ACC112 (cell line): ENCODE measurements at regions not wholly inside any gene's neighbourhood (a gene's known extent, or its start where the extent isn't known, plus 50 kb on each side); places are given as distances from the start of the nearest gene placed in this dataset.
"Not testable (repeated sequence)": the region's sequence is repeated elsewhere in the genome, so short reads cannot be mapped to it uniquely, and the experiment has no call there.

Source experiments
- H2AFZ ChIP-seq: fragments of 200-600 bp; sonication (generic); one replicate; pipeline ENCODE4 v1.6.0; 2017; ENCODE audit warnings: antibody characterized with exemption, low read length; ENCODE audit not compliant: unreplicated experiment
- H3K27ac ChIP-seq: fragments of 200-600 bp; sonication (generic); 2 replicates; pipeline ENCODE4 v1.5.1; 2014; ENCODE audit warnings: low read depth, mild to moderate bottlenecking, antibody characterized with exemption, low read length, moderate library complexity
- H3K27me3 ChIP-seq: fragments of 200-600 bp; sonication (generic); 2 replicates; pipeline ENCODE4 v1.6.1; 2014; ENCODE audit warnings: mild to moderate bottlenecking, antibody characterized with exemption, low read length, moderate library complexity, mixed read lengths; ENCODE audit not compliant: insufficient read depth
- H3K36me3 ChIP-seq: fragments of 200-600 bp; sonication (generic); 2 replicates; pipeline ENCODE4 v1.6.1; 2016; ENCODE audit warnings: mild to moderate bottlenecking, antibody characterized with exemption, low read length, moderate library complexity, mixed read lengths; ENCODE audit not compliant: insufficient read depth
- H3K4me1 ChIP-seq: fragments of 200-600 bp; sonication (generic); one replicate; pipeline ENCODE4 v1.6.1; 2016; ENCODE audit warnings: low read length, mixed read lengths; ENCODE audit not compliant: insufficient read depth, unreplicated experiment, control insufficient read depth
- H3K4me3 ChIP-seq: fragments of 200-600 bp; sonication (generic); 2 replicates; pipeline ENCODE4 v1.5.1; 2014; ENCODE audit warnings: mild to moderate bottlenecking, low read depth, low read length
- H3K79me2 ChIP-seq: fragments of 200-600 bp; sonication (generic); one replicate; pipeline ENCODE4 v1.6.0; 2016; ENCODE audit warnings: low read length; ENCODE audit not compliant: control insufficient read depth, unreplicated experiment, insufficient read depth

DNA sequence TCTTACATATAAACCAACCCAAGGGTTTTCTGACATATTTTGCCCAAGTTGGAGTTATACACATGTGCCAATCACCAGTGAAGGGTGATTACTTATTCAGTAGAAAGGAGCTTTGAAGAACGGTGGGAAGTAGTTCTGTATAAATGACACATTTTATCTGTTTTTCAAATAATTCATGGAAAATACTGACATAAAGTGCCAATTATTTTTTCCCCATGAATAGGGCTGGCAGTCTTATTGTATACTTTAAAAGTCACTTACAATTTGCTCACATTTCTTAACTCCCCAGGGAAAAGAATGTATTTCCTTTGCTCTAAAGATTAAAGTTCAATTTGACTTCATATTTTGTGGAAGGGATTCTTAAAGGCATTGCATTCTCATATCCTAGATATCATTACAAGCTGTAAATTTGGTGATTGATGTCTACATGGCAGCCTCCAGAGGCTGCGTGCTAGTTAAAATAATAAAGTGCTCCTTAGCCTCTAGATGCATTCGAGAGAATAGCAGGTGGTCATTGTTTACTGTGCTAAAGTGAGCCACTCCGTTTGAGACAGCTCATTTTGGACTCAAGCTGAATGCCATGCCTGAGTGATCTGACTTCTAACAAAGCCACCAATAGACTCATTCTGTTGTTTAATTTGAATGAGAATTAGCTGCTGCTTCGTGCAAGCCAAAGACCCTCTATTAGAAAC lies 148.8 kb upstream of the NRP1 start:
- Histone ChIP-seq H2AFZ (no peak overlapping the region), H3K36me3 (no peaks in the 10 kb centered on the region), H3K27ac (no peak overlapping the region), H3K27me3 (no peaks in the 10 kb centered on the region), H3K4me3 (no peak overlapping the region), H3K4me1 (peaks cover 37% of the 10 kb centered on the region), H3K79me2 (no peaks in the 10 kb centered on the region)

DNA sequence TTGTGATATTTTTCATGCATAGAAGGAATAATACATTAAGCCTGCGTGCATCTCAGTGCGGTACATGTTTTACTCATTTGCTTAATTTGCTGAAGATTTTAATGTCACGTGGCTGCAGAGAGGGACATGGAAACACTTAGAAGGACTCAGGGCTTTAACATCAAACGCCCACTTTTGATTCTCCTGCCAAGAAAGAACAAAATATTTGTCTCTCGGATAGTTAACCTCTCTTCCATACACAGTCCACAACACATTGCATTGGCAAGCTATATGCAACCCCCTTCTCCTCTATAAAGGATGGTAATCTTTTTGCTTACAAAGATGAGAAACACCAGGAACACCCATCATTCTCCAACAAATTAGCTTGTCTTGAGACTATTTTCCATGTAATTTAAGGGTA lies 148.0 kb upstream of the NRP1 start:
- Histone ChIP-seq H3K27ac (no peak overlapping the region), H3K36me3 (no peaks in the 10 kb centered on the region), H3K4me1 (peaks cover 37% of the 10 kb centered on the region), H3K4me3 (no peak overlapping the region), H3K79me2 (no peaks in the 10 kb centered on the region), H3K27me3 (no peaks in the 10 kb centered on the region), H2AFZ (no peak overlapping the region)

DNA sequence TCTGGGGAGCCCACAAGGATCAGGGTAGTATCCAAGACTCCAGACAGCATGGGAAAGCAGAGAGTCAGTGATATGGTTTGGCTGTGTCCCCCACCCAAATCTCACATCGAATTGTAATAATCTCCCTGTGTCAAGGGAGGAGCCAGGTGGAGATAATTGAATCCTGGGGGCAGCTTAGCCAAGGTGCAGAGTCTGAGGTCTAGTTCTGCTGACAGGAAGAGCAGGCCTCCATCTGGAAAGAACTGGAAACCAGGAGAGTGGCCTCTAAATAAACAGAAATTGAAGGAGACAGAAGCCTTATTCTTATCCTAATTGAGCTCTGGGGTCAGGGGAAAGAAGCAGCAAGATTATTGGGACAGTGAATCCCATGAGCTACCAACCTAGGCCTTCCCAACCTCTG lies 146.7 kb upstream of the NRP1 start:
- Histone ChIP-seq H3K4me3 (no peak overlapping the region), H3K27ac (no peak overlapping the region), H3K79me2 (no peaks in the 10 kb centered on the region), H3K36me3 (no peaks in the 10 kb centered on the region), H2AFZ (no peak overlapping the region), H3K4me1 (peaks cover 26% of the 10 kb centered on the region), H3K27me3 (no peaks in the 10 kb centered on the region)

DNA sequence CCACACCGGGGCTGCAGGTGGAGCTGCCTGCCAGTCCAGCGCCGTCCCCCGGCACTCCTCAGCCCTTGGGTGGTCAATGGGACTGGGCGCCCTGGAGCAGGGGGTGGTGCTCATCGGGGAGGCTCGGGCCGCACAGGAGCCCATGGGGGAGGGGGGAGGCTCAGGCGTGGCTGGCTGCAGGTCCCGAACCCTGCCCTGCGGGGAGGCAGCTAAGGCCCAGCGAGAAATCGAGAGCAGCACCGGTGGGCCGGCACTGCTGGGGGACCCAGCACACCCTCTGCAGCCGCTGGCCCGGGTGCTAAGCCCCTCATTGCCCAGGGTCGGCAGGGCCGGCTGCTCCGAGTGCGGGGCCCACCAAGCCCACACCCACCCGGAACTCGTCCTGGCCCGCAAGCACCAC lies 145.9 kb upstream of the NRP1 start:
- not testable (repeated sequence) for H3K79me2 ChIP-seq, H2AFZ ChIP-seq, H3K27me3 ChIP-seq, H3K4me3 ChIP-seq, H3K36me3 ChIP-seq, H3K27ac ChIP-seq
- peaks cover 24% of the 10 kb centered on the region for H3K4me1 ChIP-seq

DNA sequence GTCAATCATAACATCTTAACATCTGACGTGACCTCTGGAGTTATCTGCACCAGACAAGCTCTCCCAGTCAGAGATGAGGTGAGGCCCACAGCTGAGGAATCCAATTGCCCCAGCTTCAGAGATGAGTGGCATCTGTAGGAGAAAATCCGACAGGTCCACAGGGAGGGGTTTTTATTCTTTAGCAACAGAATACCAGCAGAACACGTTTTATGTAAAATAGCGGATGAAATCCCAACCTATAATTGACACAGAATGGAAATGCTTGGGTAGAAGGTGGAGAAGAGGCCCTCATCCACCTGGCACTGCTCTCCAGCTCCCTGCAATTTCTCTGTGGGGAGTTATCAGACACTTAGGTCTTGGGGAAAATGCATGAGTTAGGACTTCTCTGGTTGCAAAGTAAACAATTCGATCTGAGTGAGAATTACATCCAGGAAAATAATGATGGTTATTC lies 144.2 kb upstream of the NRP1 start:
- Histone ChIP-seq H3K27ac (no peak overlapping the region), H3K36me3 (no peaks in the 10 kb centered on the region), H3K4me1 (peaks cover 8% of the 10 kb centered on the region), H3K27me3 (no peaks in the 10 kb centered on the region), H2AFZ (no peak overlapping the region), H3K4me3 (no peak overlapping the region), H3K79me2 (no peaks in the 10 kb centered on the region)

DNA sequence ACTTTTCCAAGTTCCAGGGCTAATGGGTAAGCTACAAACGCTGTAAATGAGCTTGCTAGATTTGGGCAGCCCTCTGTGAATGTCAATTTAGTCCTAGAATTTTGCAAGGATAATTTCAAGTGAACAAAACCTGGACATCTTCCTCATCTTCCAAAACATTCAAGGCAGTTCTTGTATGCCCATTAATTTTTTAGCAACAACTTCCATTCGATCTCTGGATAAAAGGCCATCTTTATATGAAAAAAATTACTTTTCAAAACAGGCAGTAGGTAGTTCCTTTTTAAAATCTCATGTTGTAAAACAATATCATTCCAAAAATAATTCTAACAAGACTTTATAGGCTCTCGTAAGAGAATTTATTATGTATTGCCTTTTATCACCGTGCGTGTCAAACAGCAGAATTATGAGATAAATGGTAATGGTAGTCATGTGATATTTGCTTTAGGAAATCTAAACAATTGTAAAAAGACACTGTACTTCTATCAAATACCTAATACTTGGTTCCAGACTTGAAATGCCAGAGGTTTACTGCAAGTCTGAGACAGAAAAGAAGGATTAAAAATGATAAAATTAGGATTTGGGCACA lies 143.7 kb upstream of the NRP1 start:
- Histone ChIP-seq H3K79me2 (no peaks in the 10 kb centered on the region), H3K4me1 (peaks cover 4% of the 10 kb centered on the region), H3K27ac (no peak overlapping the region), H3K27me3 (no peaks in the 10 kb centered on the region), H3K36me3 (no peaks in the 10 kb centered on the region), H2AFZ (no peak overlapping the region), H3K4me3 (no peak overlapping the region)

DNA sequence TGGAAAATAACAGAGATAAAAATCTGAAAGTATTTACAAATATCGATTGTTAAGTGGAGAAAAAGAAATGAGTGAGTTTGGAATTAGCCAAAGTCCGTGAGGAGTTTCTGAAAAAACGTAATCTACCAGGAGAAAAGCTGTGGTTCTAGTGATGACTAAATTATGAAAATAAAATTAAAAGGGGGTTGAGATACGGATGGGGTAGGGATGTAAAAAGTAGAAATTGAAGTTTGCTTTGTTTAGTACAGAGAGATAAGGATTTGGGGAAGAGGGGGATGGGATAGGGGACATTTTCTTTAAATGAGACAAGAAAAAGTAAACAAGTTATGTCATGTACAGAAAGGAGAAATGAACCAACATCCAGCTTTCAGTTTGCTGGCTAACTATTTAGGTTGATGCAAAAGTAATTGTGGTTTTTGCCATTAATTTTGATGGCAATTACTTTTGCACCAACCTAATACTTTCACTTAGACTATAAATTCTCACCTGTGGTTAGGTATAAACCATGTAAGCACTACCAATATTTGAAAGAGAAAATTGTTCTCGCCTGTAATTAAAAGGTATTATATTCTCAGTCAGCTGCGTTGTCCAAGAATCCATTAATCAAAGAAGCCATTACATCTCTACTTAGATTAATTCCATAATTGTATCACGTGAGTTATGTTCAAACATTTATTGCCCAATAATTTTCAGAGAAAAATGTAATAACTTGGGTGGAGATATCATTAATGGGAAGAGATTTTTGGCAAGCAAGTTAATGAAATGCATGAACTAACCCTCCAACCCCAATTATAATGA lies 143.0 kb upstream of the NRP1 start:
- Histone ChIP-seq H3K4me3 (no peak overlapping the region), H3K79me2 (no peaks in the 10 kb centered on the region), H3K27ac (no peak overlapping the region), H3K36me3 (no peaks in the 10 kb centered on the region), H2AFZ (no peak overlapping the region), H3K4me1 (no peaks in the 10 kb centered on the region), H3K27me3 (no peaks in the 10 kb centered on the region)

DNA sequence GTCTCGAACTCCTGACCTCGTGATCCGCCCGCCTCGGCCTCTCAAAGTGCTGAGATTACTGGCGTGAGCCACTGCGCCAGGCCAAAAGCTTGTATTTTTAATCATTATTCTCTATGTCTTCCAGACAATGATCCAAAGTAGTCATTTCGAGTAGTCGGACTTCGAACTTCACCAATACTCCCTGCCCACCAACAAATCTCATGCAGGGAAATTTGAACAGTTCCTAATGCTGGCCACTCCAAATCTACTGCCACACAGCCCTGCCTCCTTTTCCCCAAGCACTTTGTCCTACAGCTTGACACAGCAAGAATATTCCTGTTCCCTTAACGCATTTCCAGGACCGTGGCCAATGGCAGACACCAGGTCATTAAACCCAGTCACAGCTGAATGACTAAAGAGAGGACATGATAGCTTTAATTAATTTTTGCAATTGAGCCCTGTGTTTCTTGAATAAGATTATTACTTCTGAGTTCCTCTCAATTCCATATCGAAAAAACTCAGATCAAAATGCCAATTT lies 142.3 kb upstream of the NRP1 start:
- Histone ChIP-seq H3K27ac (no peak overlapping the region), H3K4me3 (no peak overlapping the region), H3K36me3 (no peaks in the 10 kb centered on the region)

DNA sequence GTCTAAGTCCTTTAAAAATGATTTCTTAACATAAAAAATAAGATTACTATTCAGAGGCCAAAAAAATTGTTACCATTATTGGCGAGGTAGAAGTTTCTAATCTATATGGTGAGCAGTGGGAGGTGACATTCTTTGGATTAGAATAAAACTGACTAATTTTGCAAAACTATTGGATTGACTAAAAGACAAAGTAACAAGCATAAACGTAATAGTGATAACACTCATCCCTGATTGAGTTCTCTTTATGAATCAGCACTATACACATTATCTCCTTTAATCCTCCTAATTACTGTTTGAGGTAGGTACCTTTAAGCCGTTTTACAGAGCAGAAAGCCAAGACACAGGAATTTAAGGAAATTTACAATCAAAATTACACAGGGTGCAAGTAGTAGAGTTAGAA lies 139.2 kb upstream of the NRP1 start:
- no peaks in the 10 kb centered on the region for H3K36me3 ChIP-seq
- H3K4me1 ChIP-seq = no peaks in the 10 kb centered on the region
- H2AFZ ChIP-seq = no peak overlapping the region
- H3K79me2 ChIP-seq = no peaks in the 10 kb centered on the region
- no peaks in the 10 kb centered on the region for H3K27me3 ChIP-seq
- no peak overlapping the region for H3K27ac ChIP-seq
- no peak overlapping the region for H3K4me3 ChIP-seq

More for the DNA sequence above, 142.3 kb upstream of the NRP1 start:
- Histone ChIP-seq H3K79me2 (no peaks in the 10 kb centered on the region), H2AFZ (no peak overlapping the region), H3K27me3 (no peaks in the 10 kb centered on the region), H3K4me1 (no peaks in the 10 kb centered on the region)

DNA sequence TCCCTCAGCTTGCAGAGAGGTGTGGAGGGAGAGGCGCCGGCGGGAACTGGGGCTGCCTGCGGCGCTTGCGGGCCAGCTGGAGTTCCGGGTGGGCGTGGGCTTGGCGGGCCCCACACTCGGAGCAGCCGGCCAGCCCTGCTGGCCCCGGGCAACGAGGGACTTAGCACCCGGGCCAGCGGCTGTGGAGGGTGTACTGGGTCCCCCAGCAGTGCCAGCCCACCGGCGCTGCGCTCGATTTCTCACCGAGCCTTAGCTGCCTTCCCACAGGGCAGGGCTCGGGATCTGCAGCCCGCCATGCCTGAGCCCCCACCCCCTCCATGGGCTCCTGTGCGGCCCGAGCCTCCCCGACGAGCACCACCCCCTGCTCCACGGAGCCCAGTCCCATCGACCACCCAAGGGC lies 133.5 kb upstream of the NRP1 start:
- not testable (repeated sequence) for H3K79me2 ChIP-seq, H3K4me1 ChIP-seq, H3K27me3 ChIP-seq, H3K27ac ChIP-seq, H3K4me3 ChIP-seq, H3K36me3 ChIP-seq, H2AFZ ChIP-seq
